PC-9 (cell line): ENCODE measurements at regions not wholly inside any gene's neighbourhood (a gene's known extent, or its start where the extent isn't known, plus 50 kb on each side); places are given as distances from the start of the nearest gene placed in this dataset.

ENCODE experiments used
- BruUV-seq: library from RNA; stranded (reverse); fragments of 400-500 nt; replicated peaks from 2 replicates; lab custom pipeline; 2021; lab: Mats Ljungman, UMichigan
- CTCF ChIA-PET: fragments of 300-600 bp; sonication (Branson Sonifier 250); formaldehyde crosslinking; loops from one replicate; lab custom pipeline; 2022; ENCODE audit warnings: antibody characterized with exemption; lab: Charles Lee
- POLR2A ChIA-PET: fragments of 300-600 bp; sonication (Branson Sonifier 250); formaldehyde crosslinking; loops from one replicate; lab custom pipeline; 2022; ENCODE audit warnings: antibody characterized with exemption; ENCODE audit not compliant: unreplicated experiment; lab: Charles Lee
- DNase-seq, 2 experiments: peaks; one replicate each; pipeline versions ENCODE4 v3.0.0 to v3.0.0-alpha.2; 2015 to 2022; ENCODE audit warnings: mixed read lengths in 1 of 2
- H2AFZ ChIP-seq: fragments of 200-600 bp; sonication (generic); 2 replicates; pipeline ENCODE4 v1.8.1; 2017; ENCODE audit warnings: antibody characterized with exemption
- H3F3A ChIP-seq: fragments of 200-600 bp; sonication (generic); 2 replicates; pipeline ENCODE4 v1.8.1; 2017; ENCODE audit warnings: antibody characterized with exemption, mild to moderate bottlenecking, low read depth; ENCODE audit not compliant: insufficient read depth
- H3K27ac ChIP-seq: fragments of 200-600 bp; sonication (generic); 2 replicates; pipeline ENCODE4 v1.6.1; 2016; ENCODE audit warnings: mixed run types
- H3K27me3 ChIP-seq: fragments of 200-600 bp; sonication (generic); 2 replicates; pipeline ENCODE4 v1.6.1; 2016; ENCODE audit warnings: low read depth, mixed run types; ENCODE audit not compliant: insufficient read depth
- H3K36me3 ChIP-seq: fragments of 200-600 bp; sonication (generic); 2 replicates; pipeline ENCODE4 v1.6.1; 2016; ENCODE audit warnings: low read depth, mixed run types
- H3K4me1 ChIP-seq: fragments of 200-600 bp; sonication (generic); replicated peaks from 2 replicates; pipeline ENCODE4 v1.6.1; 2016; ENCODE audit warnings: mixed run types; ENCODE audit not compliant: insufficient read depth
- H3K4me2 ChIP-seq: fragments of 200-600 bp; sonication (generic); 2 replicates; pipeline ENCODE4 v1.6.1; 2017; ENCODE audit warnings: mixed run types
- H3K4me3 ChIP-seq: fragments of 200-600 bp; sonication (generic); 2 replicates; pipeline ENCODE4 v1.6.1; 2016; ENCODE audit warnings: mixed run types
- H3K79me2 ChIP-seq: fragments of 200-600 bp; sonication (generic); 2 replicates; pipeline ENCODE4 v1.6.1; 2017; ENCODE audit warnings: low read depth, mixed run types
- H3K9me2 ChIP-seq: fragments of 200-600 bp; sonication (generic); 2 replicates; pipeline ENCODE4 v1.8.1; 2017; ENCODE audit warnings: mild to moderate bottlenecking; ENCODE audit not compliant: insufficient read depth
- H3K9me3 ChIP-seq: fragments of 200-600 bp; sonication (generic); 2 replicates; pipeline ENCODE4 v1.8.1; 2016; ENCODE audit warnings: low read depth; ENCODE audit not compliant: insufficient read depth
- H4K20me1 ChIP-seq: fragments of 200-600 bp; sonication (generic); 2 replicates; pipeline ENCODE4 v1.8.1; 2017; ENCODE audit not compliant: insufficient read depth
- EZH2 ChIP-seq: fragments of 200-600 bp; sonication (generic); IDR thresholded peaks from 2 replicates; pipeline ENCODE4 v1.8.0; 2017; ENCODE audit warnings: antibody characterized with exemption, low read depth
- intact Hi-C: fragments of 100-400 bp; cut with micrococcal nuclease; formaldehyde crosslinking; loops from one replicate; pipeline ENCODE4 v1.10.0; 2022; ENCODE audit not compliant: unreplicated experiment
- TF ChIP-seq, protein P1 (sequence below): fragments of 200-600 bp; sonication (generic); conservative IDR thresholded peaks from 2 replicates; pipeline ENCODE4 v1.6.1; 2017; ENCODE audit warnings: mixed run types, antibody characterized with exemption, mild to moderate bottlenecking, moderate library complexity

- intact Hi-C loops, result no loop called here
- H3K9me3 ChIP-seq, result no peaks in the 10 kb centered on the region
- no TSS peak for BruUV-seq
- no peak overlapping the region for H3K27ac ChIP-seq
- no peaks in the 10 kb centered on the region for H3K27me3 ChIP-seq
- no peak overlapping the region for H3K4me3 ChIP-seq
- no peak overlapping the region for H2AFZ ChIP-seq
- no peak overlapping the region for H3K4me2 ChIP-seq
- TF ChIP-seq EZH2, result no peak
- TF ChIP-seq, protein P1, sequence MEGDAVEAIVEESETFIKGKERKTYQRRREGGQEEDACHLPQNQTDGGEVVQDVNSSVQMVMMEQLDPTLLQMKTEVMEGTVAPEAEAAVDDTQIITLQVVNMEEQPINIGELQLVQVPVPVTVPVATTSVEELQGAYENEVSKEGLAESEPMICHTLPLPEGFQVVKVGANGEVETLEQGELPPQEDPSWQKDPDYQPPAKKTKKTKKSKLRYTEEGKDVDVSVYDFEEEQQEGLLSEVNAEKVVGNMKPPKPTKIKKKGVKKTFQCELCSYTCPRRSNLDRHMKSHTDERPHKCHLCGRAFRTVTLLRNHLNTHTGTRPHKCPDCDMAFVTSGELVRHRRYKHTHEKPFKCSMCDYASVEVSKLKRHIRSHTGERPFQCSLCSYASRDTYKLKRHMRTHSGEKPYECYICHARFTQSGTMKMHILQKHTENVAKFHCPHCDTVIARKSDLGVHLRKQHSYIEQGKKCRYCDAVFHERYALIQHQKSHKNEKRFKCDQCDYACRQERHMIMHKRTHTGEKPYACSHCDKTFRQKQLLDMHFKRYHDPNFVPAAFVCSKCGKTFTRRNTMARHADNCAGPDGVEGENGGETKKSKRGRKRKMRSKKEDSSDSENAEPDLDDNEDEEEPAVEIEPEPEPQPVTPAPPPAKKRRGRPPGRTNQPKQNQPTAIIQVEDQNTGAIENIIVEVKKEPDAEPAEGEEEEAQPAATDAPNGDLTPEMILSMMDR, result no peak
- no peak for DNase-seq
- H3F3A ChIP-seq, result no peaks in the 10 kb centered on the region
- H4K20me1 ChIP-seq, result no peaks in the 10 kb centered on the region
- no peaks in the 10 kb centered on the region for H3K36me3 ChIP-seq
- no peaks in the 10 kb centered on the region for H3K9me2 ChIP-seq
- no peaks in the 10 kb centered on the region for H3K79me2 ChIP-seq
- ChIA-PET POLR2A (no interaction called here), CTCF (no interaction called here)
- H3K4me1 ChIP-seq, result no peaks in the 10 kb centered on the region
Observed at GRCh38 chr16:62105244-62105643, 69.0 kb upstream of the CDH8 start.

DNA sequence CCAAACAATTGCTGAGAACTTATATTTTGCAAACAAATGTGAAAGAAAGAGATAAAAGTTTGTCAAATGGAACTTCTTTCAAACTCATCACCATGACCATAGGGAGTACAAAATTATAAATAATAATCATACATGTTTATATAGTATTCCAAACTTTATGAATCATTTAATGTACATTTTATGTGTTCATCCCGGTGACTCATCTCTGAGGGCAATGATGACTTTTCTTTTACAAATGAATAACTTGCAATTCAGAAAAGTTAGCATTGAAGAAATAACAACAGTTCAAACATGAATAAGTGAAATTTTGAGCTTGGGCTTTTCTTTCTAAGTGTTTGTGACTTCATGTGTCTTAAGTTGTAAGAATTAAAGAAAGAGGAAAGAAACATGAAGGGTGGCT is 66.3 kb upstream of the CDH8 start:
- H3K9me2 ChIP-seq, result no peaks in the 10 kb centered on the region
- no peaks in the 10 kb centered on the region for H4K20me1 ChIP-seq
- ChIA-PET POLR2A (no interaction called here), CTCF (no interaction called here)
- no peaks in the 10 kb centered on the region for H3K9me3 ChIP-seq
- H3K27me3 ChIP-seq, result no peaks in the 10 kb centered on the region
- no peak for DNase-seq
- intact Hi-C loops, result no loop called here
- no peak overlapping the region for H3K4me3 ChIP-seq
- H3F3A ChIP-seq, result no peaks in the 10 kb centered on the region
- H3K4me2 ChIP-seq, result no peak overlapping the region
- H3K36me3 ChIP-seq, result no peaks in the 10 kb centered on the region
- no peaks in the 10 kb centered on the region for H3K4me1 ChIP-seq
- no peak overlapping the region for H3K27ac ChIP-seq
- no TSS peak for BruUV-seq
- H2AFZ ChIP-seq, result no peak overlapping the region
- no peak for TF ChIP-seq EZH2
- TF ChIP-seq, protein P1, result no peak
- H3K79me2 ChIP-seq, result no peaks in the 10 kb centered on the region

- POLR2A ChIA-PET, result no interaction called here
- H3F3A ChIP-seq, result no peaks in the 10 kb centered on the region
- no peak overlapping the region for H3K27ac ChIP-seq
- H3K27me3 ChIP-seq, result no peaks in the 10 kb centered on the region
- CTCF ChIA-PET, result no interaction called here
- no peak overlapping the region for H3K4me2 ChIP-seq
- TF ChIP-seq EZH2, result no peak
- TF ChIP-seq, protein P1, result no peak
- DNase-seq, result no peak
- H4K20me1 ChIP-seq, result no peaks in the 10 kb centered on the region
- no peak overlapping the region for H3K4me3 ChIP-seq
- no peaks in the 10 kb centered on the region for H3K4me1 ChIP-seq
- H3K9me2 ChIP-seq, result no peaks in the 10 kb centered on the region
- no peaks in the 10 kb centered on the region for H3K36me3 ChIP-seq
- no peak overlapping the region for H2AFZ ChIP-seq
- intact Hi-C loops, result no loop called here
- H3K79me2 ChIP-seq, result no peaks in the 10 kb centered on the region
- H3K9me3 ChIP-seq, result no peaks in the 10 kb centered on the region
- no TSS peak for BruUV-seq
Observed at GRCh38 chr16:62100651-62101050, 64.4 kb upstream of the CDH8 start.
